HG03432 (cell line): ENCODE measurements at regions not wholly inside any gene's neighbourhood (a gene's known extent, or its start where the extent isn't known, plus 50 kb on each side); places are given as distances from the start of the nearest gene placed in this dataset.

Source experiments
- ATAC-seq: cut with Tn5 transposase; IDR thresholded peaks from one replicate; pipeline ENCODE4 v1.9.1; 2021; ENCODE audit warnings: mild to moderate bottlenecking, moderate library complexity; ENCODE audit not compliant: unreplicated experiment

DNA sequence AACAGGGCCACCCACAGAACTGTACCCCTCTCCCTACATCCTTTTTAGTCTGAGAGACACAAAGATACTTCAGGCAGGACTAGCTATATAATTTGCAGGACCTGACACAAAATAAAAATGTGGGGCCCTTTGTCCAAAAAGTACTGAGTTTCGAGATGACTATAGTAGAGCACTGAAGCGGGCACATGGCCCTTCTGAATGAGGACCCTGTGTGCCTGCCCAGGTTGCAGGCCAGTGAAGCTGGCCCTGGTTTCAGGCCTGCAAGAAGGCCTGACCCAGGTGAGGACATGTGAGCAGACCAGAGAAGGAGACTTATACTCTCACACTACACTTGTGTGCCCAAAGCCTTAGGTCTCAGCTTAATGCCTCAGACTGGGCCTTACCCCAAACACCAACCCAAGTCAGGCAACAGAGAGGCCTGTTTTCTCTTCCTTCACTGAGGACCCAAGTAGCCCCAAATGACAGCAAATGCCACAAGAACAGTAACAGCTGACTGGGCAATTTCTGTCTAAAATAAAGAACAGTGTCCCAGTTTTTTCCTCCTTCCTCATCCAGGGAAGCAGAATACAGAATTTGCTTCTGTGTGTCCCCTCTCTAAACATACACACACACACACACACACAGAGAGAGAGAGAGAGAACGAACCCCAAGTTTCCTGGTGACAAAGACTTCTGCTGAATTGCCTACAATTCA, 100.9 kb upstream of the ARHGEF3 start:
- no peak for ATAC-seq

DNA sequence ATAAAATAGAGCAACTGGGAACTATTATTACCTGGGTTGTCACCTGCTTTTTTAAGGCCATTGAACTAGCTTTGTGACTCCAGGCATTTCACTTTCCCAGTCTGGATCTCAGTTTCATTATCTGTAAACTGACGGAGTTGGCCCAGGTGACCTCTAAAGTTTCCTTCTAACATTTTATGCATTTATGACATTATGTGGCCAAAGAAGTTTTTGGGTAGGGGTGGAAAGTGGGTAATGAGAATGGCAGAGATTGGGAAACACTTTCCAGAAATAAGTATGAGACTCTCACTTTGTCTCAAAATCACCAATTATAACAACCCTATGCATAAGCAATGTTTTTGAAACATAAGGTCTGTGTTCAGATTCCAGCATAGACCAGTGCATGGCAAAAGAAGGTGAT, 99.1 kb upstream of the ARHGEF3 start:
- no peak for ATAC-seq

DNA sequence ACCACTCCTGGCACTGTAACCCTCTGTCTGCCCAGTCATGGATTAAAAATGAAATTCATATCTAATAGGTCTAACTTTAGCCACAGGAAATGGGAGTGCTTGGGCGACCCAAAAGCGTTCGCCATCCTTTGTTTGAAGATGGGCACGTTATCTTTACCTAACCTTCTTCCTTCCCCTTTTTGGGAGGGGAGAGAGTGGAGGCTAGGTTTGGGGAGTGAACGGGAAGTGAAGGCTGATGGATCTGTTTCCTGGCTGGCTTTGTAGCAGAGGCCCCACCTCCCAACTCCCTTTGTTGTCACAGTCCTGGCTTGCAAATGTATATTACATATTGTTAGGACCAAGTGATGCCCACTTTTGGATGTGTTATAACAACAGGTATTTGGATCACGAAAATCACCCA, 98.1 kb upstream of the ARHGEF3 start:
- no peak for ATAC-seq

DNA sequence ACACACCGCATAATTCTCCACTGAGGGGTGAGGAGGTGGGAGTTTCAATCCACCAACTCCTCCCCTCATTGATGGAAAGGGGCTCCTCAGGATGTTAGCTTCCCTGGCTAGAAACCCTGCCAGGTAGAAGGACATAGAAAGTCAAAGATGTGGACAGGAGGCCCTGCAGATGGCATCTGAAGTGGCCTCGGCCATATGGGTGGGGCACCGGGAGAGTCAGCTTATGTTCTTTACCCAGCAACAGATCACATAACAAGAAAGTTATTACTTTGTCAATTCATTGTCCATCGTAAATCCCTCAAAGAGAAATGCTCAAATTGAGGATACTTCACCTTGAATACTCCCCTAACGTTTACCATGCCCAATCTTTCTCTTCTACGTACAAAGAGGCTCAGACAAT, 97.3 kb upstream of the ARHGEF3 start:
- ATAC-seq = no peak

DNA sequence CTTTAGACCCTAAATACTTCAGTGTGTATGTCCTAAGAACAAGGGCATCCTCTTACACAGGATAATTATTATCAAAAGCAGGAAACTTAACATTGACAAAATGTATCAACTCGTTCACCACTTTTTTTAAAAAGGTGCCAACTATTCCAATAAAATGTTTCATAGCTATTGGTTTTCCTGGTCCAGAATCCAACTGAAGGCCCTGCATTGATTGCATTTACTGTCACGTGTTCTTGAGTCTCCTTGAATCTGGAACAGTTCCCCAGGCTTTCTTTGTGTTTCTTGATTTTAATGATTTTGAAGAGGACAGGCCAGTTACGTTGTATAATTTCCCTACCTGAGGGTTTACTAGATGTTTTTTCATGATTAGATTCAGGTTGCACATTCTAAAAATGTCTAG, 94.6 kb upstream of the ARHGEF3 start:
- no peak for ATAC-seq

DNA sequence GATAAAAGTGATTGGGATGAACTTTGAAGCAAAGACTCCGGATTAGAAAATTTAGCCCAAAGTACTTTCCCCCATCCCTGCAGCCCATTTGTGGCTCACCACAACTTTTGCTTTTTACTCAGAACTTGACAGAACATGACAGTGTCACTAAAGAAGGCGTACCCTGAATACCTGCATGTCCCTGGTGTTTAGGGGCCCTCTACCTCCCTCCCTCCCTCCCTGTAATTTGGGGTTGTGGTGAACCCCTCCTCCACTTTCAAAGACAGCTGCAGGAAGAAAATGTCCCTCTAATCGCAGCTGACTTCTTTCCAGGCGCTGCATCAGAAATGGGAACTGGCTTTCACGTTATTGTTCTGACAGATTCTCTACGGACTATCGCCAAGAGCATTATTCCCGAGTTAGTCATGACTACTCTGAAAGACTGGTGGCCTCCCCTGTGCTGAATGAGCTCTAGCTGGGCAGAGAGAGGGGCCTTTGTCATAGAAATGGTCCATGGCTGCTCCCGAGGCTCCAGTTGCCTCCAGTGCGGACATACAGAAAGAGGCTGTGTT, 93.2 kb upstream of the ARHGEF3 start:
- ATAC-seq = no peak

DNA sequence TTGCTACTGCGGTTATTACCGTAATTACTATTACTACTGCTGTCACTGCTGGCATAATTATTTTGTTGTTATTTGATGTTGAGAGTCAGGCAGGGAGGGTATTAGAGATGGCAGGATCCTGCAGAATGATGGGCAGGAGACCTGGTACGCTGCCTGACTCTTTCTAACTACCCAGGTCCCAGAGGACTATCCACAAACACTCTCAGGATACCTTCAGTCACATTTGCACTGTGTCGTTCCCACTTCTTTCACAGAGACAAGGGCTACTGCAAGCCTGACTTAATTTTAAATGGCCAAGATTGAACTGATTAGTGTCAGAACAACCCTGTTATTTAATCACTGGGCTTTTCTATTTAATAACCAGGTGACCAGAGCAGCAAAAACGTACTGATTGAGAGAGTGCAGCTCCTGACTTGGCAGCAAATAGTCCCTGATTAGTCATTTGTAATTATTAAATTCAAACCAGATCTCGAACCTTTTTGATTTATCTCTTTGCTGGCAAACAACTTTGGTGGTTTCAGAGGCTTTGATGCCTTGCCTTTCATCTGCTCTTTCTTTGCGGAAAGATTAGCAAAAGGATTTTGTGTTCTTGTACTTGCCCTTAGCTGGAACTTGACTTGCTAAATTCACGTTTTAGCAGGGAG, 88.8 kb upstream of the ARHGEF3 start:
- ATAC-seq = no peak

DNA sequence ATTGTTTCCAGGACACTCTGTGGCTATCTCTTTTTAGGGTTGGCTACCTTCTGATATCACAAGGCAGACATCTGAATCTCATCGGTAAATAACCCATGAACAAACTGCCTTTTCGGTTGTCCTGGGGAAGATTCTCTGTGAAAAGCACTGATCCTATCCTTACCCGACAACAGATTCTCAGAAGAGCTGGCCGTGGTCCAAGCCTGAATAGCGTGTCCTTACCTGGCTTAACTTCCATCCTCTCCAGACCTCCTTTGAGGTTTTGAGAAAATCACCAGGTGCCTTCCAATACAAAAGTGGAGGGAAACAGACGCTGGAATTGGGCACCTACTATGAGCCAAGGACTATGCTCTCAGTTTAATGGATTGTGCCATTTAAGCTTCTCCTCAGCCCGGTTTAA, 87.4 kb upstream of the ARHGEF3 start:
- ATAC-seq = no peak

DNA sequence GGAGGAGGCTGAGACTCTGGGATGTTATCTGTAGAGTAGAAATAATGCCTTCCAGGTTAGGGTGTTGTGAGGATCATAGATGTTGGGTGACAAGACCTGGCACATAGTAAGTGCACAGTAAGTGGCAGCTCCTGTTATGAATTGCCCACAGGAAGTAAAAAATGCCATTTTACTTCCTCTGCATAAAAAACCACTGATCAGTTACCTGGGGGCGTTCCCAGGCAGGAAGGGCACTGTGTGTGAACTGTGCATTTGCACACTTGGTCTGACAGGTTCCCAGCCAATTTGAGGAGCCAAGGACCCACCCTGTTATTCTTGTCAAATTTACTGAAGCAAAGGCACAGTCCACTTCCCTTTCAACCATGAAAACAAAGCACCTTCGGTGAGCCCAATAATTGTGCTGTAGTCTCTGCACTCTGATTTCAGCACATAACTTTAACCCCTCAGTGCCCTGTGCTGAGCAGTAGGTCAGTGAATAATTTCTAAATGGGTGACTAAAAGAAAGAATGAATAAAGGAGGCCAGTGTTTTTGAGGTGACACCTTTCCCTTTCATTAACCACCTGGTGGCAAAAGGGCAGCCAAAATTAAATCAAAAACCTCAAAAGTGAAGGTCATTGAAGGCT, 85.8 kb upstream of the ARHGEF3 start:
- ATAC-seq = no peak

DNA sequence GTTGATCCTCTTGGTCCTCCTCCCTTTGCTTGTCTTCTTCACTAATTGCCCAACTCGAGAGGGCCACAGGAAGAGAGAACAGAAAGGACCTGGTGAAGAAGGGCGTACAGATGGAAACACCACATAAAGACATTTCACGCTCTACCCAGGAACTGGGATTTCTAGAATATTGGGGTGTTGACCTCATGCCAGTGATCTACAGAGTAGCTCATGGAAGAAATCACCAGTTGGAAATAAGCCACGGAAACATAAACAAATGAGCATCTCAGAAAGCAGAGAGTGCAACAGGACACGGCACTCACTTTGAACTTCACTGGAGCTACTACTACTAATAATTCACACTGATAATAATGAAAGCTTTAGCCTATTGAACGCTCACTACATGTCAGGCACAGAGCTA, 84.6 kb upstream of the ARHGEF3 start:
- ATAC-seq = no peak

DNA sequence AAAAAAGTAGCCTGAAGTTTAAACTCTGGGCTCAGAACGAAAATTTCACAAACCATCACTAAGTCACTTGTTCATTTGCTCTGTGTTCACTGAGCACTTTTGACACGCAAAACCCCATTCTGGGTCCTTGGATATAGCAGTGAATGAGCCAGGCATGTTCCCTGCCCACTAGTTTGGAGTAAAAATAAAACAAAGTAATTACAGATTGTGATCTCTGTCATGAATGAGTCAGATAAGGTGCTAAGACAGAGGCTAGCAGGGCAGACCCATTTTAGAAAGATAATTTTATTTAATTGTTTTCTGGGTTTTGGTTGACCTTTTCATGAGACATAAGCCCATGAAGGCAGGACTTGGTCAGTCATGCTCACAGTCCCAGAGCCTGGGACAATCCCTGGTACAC, 84.1 kb upstream of the ARHGEF3 start:
- ATAC-seq = no peak

DNA sequence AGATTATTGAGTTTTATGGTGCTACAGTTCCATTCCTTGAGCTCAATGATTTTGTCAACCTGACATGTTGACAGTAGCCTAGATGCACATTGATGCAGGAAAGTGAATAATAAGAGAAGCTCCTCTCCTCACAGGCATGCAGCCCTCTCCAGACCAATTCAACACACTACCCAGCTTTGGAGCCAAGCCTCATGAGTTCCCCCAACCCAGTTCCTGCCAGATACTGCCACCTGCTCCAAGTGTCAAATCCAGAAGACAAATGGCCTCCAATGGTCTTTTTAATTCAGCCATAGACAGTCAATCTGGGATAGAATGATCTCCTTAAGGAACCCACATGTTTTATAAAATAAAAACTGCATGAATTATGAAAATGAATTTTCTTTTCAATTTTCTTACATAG, 83.7 kb upstream of the ARHGEF3 start:
- ATAC-seq = no peak

DNA sequence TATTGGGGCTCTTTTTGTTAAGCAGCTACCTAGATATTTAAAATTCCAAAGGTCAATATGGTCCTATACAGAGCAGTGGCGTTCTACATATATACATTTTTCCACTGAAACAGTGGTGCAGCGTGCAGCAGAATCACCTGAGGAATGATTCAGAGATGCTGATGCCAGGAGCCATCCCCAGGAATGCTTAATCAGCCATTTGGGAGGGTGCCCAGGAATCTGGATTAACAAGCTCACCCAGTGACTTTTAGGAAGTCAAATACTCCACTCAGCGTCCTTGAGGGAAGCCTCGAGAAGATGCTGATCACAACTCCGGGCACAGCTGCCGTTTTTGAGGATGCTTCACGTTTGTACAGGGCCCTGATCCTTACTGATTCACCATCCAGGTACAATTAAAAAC, 82.6 kb upstream of the ARHGEF3 start:
- ATAC-seq = no peak

DNA sequence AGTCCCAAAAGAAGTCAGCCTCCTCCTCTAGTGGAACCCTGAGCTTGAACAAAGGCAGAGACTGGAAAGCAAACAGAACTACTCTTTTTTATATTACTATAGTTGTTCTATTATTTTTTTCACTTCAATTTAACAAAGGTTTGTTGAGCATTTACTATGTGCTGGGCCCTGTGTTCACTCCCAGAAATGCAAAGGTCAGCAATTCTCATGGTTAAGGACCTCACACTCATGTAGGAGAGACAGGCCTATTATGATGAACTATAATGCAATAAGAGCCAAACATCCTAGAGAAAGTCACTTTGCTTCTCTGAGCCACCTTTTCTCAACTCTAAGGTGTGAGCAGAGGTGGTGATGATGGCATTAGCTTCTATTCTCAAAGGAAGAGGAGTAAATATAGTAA, 82.1 kb upstream of the ARHGEF3 start:
- ATAC-seq = no peak

DNA sequence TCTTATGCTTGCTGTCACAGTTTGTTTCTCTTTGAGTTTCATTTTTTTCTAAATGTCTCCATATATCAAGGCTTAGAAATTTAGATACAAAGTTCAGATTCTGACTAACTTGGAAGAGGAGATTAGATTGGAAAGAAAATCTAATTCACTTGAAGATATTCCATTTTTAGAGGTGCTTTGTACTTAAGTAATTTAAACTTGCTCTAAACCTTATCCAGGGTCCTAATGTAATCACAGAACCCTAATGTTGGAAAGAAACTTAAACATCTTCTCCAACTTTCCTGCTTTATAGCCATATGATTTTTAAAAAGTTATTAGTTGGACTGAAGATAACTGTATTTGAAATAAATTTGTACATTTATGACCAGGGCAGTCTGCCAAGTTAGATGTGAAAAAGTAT, 81.1 kb upstream of the ARHGEF3 start:
- no peak for ATAC-seq

DNA sequence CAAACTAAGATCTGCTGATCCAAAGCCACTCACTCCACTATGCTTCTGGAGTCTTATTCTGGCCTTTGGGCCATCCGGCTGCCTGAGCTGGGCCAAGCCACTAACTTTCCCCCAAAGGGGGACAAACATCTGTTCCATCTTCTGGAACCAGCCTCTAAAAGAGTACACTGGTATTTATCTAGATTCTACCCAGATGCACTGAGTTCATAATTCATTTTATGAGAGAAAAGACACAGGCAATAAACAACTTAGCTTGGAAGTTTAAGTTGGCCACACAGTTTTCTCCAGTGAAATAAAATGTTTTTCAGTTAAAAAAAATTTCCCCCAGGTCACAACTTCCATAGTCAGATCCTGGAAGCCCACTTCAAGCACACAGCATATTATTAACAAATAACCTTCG, 80.1 kb upstream of the ARHGEF3 start:
- no peak for ATAC-seq

DNA sequence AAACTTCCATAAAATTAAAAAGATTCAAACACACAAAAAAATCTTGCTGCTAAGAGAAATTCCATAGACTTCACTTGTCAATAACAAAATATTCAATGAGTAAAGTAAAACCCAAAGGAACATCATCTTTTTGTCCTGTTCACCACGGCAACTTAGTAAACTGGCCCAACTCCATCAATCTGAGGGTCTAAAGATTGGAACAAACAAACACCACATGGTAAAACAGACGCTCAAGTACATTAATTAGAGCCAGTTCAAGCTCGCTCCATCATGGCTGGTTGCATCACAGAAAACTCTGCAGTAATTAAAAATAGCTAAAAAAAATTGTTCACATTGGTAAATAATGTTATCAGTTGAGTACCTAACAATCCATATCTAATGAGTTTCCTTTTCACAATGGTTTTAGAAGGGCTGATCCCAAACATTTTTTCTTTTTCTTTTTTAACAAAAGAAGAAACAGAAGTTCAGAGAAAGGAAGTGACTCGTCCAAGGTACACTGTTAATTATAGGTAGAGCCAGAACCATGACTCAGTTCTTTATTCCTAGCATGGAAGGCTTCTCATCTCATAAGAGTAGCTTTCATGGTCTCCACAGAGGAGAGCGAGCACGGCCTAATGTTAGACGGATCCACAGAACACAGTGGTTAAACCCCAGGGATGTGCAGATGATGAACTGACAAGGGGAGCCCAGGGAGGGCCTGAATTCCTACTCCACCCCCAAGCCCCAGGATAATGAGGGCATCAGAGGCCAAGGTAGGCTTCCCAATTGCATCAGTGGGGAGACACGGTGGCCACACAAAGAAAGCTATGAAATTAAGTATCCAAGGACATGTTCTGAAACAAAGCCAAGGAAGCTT, 79.2 kb upstream of the ARHGEF3 start:
- no peak for ATAC-seq

DNA sequence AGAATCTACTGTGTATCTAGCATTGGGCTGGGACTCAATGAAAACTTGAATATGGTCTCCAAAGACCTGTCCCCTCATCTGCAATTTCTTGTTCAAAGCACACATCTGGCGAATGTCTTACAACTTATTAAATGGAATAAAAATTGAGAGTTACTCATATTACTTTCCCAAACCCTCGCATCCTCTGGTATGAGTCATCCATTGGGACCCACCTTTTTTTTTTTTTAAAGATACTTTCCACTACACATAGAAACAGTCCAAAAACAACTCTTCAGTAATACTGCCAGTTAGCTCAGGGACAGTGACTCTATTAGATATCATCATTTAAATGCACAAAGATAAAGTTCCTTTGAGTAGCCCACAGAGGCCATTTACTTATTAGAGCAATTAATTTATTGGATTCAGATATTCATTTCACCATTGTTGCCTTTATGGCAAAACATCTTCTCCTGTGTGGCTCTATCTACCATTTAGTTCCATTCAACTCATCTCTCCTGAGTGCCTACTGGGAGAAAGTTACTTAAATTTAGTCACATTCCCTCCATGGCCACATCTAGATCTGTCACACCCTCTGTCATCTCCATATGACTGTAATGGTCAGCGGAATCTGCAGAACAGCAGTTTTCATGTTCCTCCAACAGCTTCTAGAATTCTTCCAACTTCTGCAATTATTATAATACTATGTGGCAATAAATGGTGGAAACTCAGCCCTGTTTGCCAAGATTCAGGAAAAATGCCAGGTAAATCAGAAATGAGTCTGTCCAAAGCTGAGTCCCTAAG, 77.9 kb upstream of the ARHGEF3 start:
- ATAC-seq = no peak

DNA sequence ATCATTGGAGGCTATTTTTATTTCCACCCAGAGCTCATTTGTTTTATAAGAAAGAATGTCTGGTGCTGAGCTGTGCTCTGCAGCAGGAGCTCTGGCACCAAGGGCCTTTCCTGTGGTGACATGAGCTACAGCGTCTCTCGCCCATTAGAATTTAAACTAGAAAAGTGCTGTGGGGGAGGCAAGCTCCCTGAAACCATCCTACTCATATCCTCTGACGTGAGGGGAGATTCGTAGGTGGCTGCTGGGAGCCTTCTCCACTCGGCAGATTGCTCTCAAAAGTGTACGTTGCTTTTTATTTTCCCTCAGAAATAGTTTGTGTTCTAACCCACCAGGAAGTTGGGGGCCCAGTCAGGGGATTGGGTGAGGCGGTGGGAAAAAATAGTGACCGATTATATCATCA, 76.3 kb upstream of the ARHGEF3 start:
- no peak for ATAC-seq

DNA sequence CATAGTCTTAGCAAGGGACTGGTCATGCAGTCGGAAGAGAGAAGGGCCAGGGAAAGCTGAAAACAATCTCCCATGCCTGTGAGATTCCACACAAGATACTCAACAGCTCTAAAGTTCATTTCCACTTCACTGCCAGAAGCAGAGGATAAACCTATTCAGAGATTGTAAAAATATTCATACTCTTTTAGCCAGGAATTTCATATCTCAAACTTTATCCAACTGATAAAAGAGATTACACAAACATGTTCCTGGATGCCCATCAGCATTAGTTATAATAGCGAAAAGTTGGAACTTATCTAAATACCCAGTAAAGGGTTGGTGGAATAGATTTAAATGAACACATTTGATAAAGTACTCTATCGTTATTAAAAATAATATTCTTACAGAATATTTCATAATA, 75.2 kb upstream of the ARHGEF3 start:
- ATAC-seq = no peak

DNA sequence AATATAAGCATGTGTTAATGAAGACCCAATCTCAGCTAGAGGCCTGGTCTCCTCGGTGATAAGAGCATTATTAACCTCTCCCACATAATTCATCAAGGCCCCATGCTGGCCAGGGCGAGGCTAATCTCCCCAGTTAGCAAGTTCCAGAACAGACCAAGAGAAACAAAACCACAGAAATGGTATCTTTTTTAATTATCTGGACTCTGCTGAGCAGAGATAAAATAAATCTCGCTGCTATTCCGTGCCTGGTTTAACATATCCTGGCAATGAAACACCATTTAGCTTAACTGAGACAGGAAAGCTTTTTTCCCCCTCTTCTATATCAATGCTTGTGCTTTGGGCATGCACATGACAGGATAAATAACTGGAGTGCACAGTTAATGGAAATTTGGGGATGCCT, 72.5 kb upstream of the ARHGEF3 start:
- no peak for ATAC-seq
